IMR-90 (cell line): ENCODE measurements at regions not wholly inside any gene's neighbourhood (a gene's known extent, or its start where the extent isn't known, plus 50 kb on each side); places are given as distances from the start of the nearest gene placed in this dataset.

Experiments
- ATAC-seq: fragments of 200-7000 bp; cut with Tn5 transposase; 2 replicates; pipeline ENCODE4 v1.9.1; 2020; ENCODE audit warnings: low read depth, mild to moderate bottlenecking, moderate library complexity
- BruUV-seq: library from RNA; stranded (reverse); fragments of 400-500 nt; replicated peaks from 2 replicates; lab custom pipeline; 2021; lab: Mats Ljungman, UMichigan
- CTCF ChIA-PET: fragments of 300-600 bp; formaldehyde crosslinking; extraction: SDS; loops from one replicate; lab custom pipeline; 2021; ENCODE audit warnings: antibody characterized with exemption; lab: Yijun Ruan, JAX
- POLR2A ChIA-PET: fragments of 300-600 bp; sonication (Branson Sonifier 250); formaldehyde crosslinking; loops from one replicate; lab custom pipeline; 2022; ENCODE audit warnings: antibody characterized with exemption; ENCODE audit not compliant: unreplicated experiment; lab: Charles Lee
- DNase-seq: peaks from one replicate; pipeline ENCODE4 v3.0.0; 2013
- H2AFZ ChIP-seq: replicated peaks from 2 replicates; pipeline ENCODE3; 2013; ENCODE audit warnings: low read length, mild to moderate bottlenecking; ENCODE audit not compliant: poor library complexity
- H2AK5ac ChIP-seq: 2 replicates; pipeline ENCODE4 v1.6.1; 2013; ENCODE audit warnings: low read depth, low read length, inconsistent platforms
- H2AK9ac ChIP-seq: replicated peaks from 2 replicates; pipeline ENCODE3; 2013; ENCODE audit warnings: mild to moderate bottlenecking, low read depth, low read length, moderate library complexity; ENCODE audit not compliant: poor library complexity
- H2BK120ac ChIP-seq: 2 replicates; pipeline ENCODE4 v1.6.1; 2013; ENCODE audit warnings: low read depth, low read length, inconsistent platforms
- H2BK15ac ChIP-seq: 3 replicates; pipeline ENCODE4 v1.6.1; 2013; ENCODE audit warnings: low read depth, low read length, inconsistent platforms
- H2BK20ac ChIP-seq: 2 replicates; pipeline ENCODE4 v1.6.1; 2013; ENCODE audit warnings: low read depth, mild to moderate bottlenecking, inconsistent platforms, low read length, moderate library complexity
- H2BK5ac ChIP-seq: 2 replicates; pipeline ENCODE4 v1.6.1; 2013; ENCODE audit warnings: mild to moderate bottlenecking, low read depth, low read length, inconsistent platforms; ENCODE audit not compliant: poor library complexity, severe bottlenecking
- H3K14ac ChIP-seq: replicated peaks from 2 replicates; pipeline ENCODE4 v1.6.1; 2013; ENCODE audit warnings: low read depth, low read length, inconsistent platforms
- H3K18ac ChIP-seq: 2 replicates; pipeline ENCODE4 v1.6.1; 2013; ENCODE audit warnings: low read depth, low read length, control low read depth
- H3K23ac ChIP-seq: 2 replicates; pipeline ENCODE4 v1.6.1; 2013; ENCODE audit warnings: low read depth, low read length, inconsistent platforms
- H3K27ac ChIP-seq: 2 replicates; pipeline ENCODE4 v1.5.1; 2013; ENCODE audit warnings: mild to moderate bottlenecking, control low read depth, low read length; ENCODE audit not compliant: insufficient read depth
- H3K27me3 ChIP-seq: 2 replicates; pipeline ENCODE4 v1.6.1; 2013; ENCODE audit warnings: low read length; ENCODE audit not compliant: control insufficient read depth, insufficient read depth
- H3K36me3 ChIP-seq: 2 replicates; pipeline ENCODE4 v1.6.1; 2013; ENCODE audit warnings: low read length, mixed read lengths; ENCODE audit not compliant: control insufficient read depth, insufficient read depth
- H3K4ac ChIP-seq: 2 replicates; pipeline ENCODE4 v1.6.1; 2013; ENCODE audit warnings: low read depth, low read length, inconsistent platforms
- H3K4me1 ChIP-seq: 2 replicates; pipeline ENCODE4 v1.6.1; 2013; ENCODE audit warnings: low read length, mixed read lengths; ENCODE audit not compliant: control insufficient read depth, insufficient read depth
- H3K4me2 ChIP-seq: 2 replicates; pipeline ENCODE4 v1.6.1; 2013; ENCODE audit warnings: low read depth, mild to moderate bottlenecking, control low read depth, low read length, moderate library complexity
- H3K4me3 ChIP-seq: 2 replicates; pipeline ENCODE4 v1.5.1; 2013; ENCODE audit warnings: low read depth, mild to moderate bottlenecking, control low read depth, low read length, moderate library complexity; ENCODE audit not compliant: insufficient read depth
- H3K56ac ChIP-seq: 2 replicates; pipeline ENCODE4 v1.6.1; 2013; ENCODE audit warnings: low read length, inconsistent platforms; ENCODE audit not compliant: insufficient read depth; ENCODE audit errors: extremely low read depth
- H3K79me1 ChIP-seq, 2 experiments: 2 replicates each; pipeline ENCODE4 v1.6.1; 2013; ENCODE audit warnings: low read length in 2 of 2, inconsistent platforms in 1 of 2, low read depth in 1 of 2
- H3K9ac ChIP-seq: 2 replicates; pipeline ENCODE4 v1.6.1; 2013; ENCODE audit warnings: low read depth, low read length, control low read depth
- H3K9me1 ChIP-seq: 2 replicates; pipeline ENCODE4 v1.6.1; 2013; ENCODE audit warnings: low read length, inconsistent platforms; ENCODE audit not compliant: insufficient read depth
- H3K9me3 ChIP-seq: 2 replicates; pipeline ENCODE4 v1.6.1; 2013; ENCODE audit warnings: low read length; ENCODE audit not compliant: control insufficient read depth, insufficient read depth
- H4K20me1 ChIP-seq: 2 replicates; pipeline ENCODE4 v1.6.1; 2013; ENCODE audit warnings: low read length, inconsistent platforms; ENCODE audit not compliant: insufficient read depth
- H4K5ac ChIP-seq: 2 replicates; pipeline ENCODE4 v1.6.1; 2013; ENCODE audit warnings: mild to moderate bottlenecking, low read depth, low read length, control low read depth
- H4K8ac ChIP-seq, 2 experiments: 2 replicates each; pipeline ENCODE4 v1.6.1; 2013; ENCODE audit warnings: low read depth in 2 of 2, low read length in 2 of 2, control low read depth in 1 of 2, inconsistent platforms in 1 of 2
- H4K91ac ChIP-seq: 2 replicates; pipeline ENCODE4 v1.6.1; 2013; ENCODE audit warnings: low read depth, low read length, inconsistent platforms; ENCODE audit not compliant: insufficient read depth
- FOS ChIP-seq: fragments of 150-350 bp; IDR thresholded peaks from 2 replicates; pipeline ENCODE4 v1.6.1; 2016; ENCODE audit warnings: low read depth, low read length
- MAFK ChIP-seq: IDR thresholded peaks from 2 replicates; pipeline ENCODE4 v1.6.1; 2012; ENCODE audit warnings: low read depth, low read length, improper control_type of control experiment
- MAZ ChIP-seq: IDR thresholded peaks from 2 replicates; pipeline ENCODE4 v1.6.1; 2012; ENCODE audit warnings: low read depth, mild to moderate bottlenecking, low read length, improper control_type of control experiment, moderate library complexity, borderline replicate concordance
- MXI1 ChIP-seq: IDR thresholded peaks from 2 replicates; pipeline ENCODE4 v1.6.1; 2012; ENCODE audit warnings: low read depth, mild to moderate bottlenecking, low read length, moderate library complexity, borderline replicate concordance
- NFE2L2 ChIP-seq: fragments of 150-350 bp; IDR thresholded peaks from 2 replicates; pipeline ENCODE4 v1.6.1; 2016; ENCODE audit warnings: low read depth, mild to moderate bottlenecking, low read length
- RAD21 ChIP-seq: IDR thresholded peaks from 2 replicates; pipeline ENCODE4 v1.6.1; 2012; ENCODE audit warnings: low read length, improper control_type of control experiment
- SMC3 ChIP-seq: fragments of 150-350 bp; IDR thresholded peaks from 2 replicates; pipeline ENCODE4 v1.6.1; 2016; ENCODE audit warnings: low read depth, mild to moderate bottlenecking, antibody characterized with exemption, low read length, moderate library complexity
- WGBS, 2 experiments: methylation state at CpG; one replicate each; pipeline versions ENCODE4 v1.1.5 to v1.1.7; 2013; ENCODE audit warnings: missing lambda C conversion rate in 2 of 2; ENCODE audit not compliant: insufficient read length in 1 of 2; ENCODE audit errors: extremely low coverage in 2 of 2; 5-methylcytosine and 5-hydroxymethylcytosine counted together
- dilution Hi-C: fragments of 300-500 bp; cut with HindIII; formaldehyde crosslinking; loops from one replicate; pipeline ENCODE4 v1.14.3; 2018; ENCODE audit warnings: low sequenced_read_pairs; ENCODE audit not compliant: unreplicated experiment
- in situ Hi-C: fragments of 300-500 bp; cut with MboI; formaldehyde crosslinking; loops from 3 replicates; pipeline ENCODE4 v1.14.3; 2019; ENCODE audit warnings: low sequenced_read_pairs, inconsistent platforms, mixed read lengths
- intact Hi-C: fragments of 100-400 bp; cut with micrococcal nuclease; formaldehyde crosslinking; loops from 2 replicates; pipeline ENCODE4 v1.10.0; 2022
- TF ChIP-seq, protein P1 (sequence below): fragments of 150-350 bp; IDR thresholded peaks from 2 replicates; pipeline ENCODE4 v1.6.1; 2017; ENCODE audit warnings: mild to moderate bottlenecking, antibody characterized with exemption, low read length, low read depth
- TF ChIP-seq, protein P2 (sequence below): fragments of 150-350 bp; IDR thresholded peaks from 2 replicates; pipeline ENCODE4 v1.6.1; 2016; ENCODE audit warnings: low read depth, mild to moderate bottlenecking, low read length, moderate library complexity, borderline replicate concordance

DNA sequence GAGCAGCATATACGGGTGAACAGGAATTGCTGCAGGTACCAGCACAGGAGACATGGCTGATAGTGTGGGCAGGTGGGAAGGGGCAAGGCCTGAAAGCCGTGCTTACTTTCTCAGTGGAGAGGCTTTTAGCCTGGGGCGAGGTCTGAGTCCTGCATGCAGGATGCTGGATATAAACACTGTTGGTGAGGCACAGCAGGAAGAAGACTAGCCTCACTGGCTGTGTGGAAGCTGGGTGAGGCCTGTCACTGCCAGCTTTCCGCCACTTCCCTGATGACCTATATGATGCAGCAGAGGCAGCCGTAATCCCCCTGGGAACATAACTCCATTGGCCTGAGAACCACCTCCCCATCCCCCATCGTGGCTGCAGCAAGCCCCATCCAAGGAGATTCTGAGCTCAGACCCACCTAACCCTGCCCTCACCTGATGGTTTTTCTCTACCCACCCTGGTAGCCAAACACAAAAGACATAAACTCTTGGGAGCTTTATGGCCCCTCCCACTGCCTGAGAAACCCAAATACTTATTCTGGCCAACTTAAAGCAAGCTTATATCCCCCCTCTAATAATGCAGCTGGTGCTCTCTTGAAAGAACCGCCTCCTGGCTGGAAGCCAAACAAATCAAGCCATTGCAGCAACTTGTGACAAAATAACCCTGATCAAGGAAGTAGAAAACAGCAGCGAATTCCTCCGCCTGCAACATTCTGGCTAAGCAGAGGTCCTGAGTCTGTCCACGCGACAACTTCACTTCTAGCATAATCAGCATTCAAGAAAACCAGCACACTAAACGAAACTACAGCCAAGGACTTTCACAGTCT lies 54.6 kb upstream of the DSC1 start:
- in situ Hi-C loops = no loop called here
- CTCF ChIA-PET = no interaction called here

More for the DNA sequence above, 54.6 kb upstream of the DSC1 start:
- Histone ChIP-seq H3K18ac (no peak overlapping the region), H3K27me3 (no peaks in the 10 kb centered on the region), H3K36me3 (no peaks in the 10 kb centered on the region), H3K4me3 (no peak overlapping the region), H3K4ac (no peak overlapping the region), H4K5ac (no peak overlapping the region), H4K91ac (no peak overlapping the region), H3K14ac (no peak overlapping the region), H4K20me1 (no peaks in the 10 kb centered on the region), H2BK120ac (no peak overlapping the region), H3K9me1 (no peaks in the 10 kb centered on the region), H2BK15ac (no peak overlapping the region), H3K9me3 (peaks cover 2% of the 10 kb centered on the region; the same call in 1 of the 2 replicates), H3K23ac (no peak overlapping the region), H3K79me1 (no peaks in the 10 kb centered on the region), H2BK5ac (no peak overlapping the region), H3K56ac (no peak overlapping the region), H3K9ac (no peak overlapping the region), H2AK5ac (no peak overlapping the region), H4K8ac (no peak overlapping the region), H2AFZ (no peak overlapping the region), H3K27ac (no peak overlapping the region), H3K4me2 (no peak overlapping the region), H2AK9ac (no peak overlapping the region), H2BK20ac (no peak overlapping the region), H3K4me1 (no peaks in the 10 kb centered on the region)
- intact Hi-C loops = no loop called here
- no peak for DNase-seq
- TF ChIP-seq NFE2L2 (no peak), MAZ (no peak), MXI1 (no peak), RAD21 (no peak), MAFK (no peak), SMC3 (no peak), FOS (no peak)
- TF ChIP-seq, protein P1, sequence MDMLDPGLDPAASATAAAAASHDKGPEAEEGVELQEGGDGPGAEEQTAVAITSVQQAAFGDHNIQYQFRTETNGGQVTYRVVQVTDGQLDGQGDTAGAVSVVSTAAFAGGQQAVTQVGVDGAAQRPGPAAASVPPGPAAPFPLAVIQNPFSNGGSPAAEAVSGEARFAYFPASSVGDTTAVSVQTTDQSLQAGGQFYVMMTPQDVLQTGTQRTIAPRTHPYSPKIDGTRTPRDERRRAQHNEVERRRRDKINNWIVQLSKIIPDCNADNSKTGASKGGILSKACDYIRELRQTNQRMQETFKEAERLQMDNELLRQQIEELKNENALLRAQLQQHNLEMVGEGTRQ = no peak
- TF ChIP-seq, protein P2, sequence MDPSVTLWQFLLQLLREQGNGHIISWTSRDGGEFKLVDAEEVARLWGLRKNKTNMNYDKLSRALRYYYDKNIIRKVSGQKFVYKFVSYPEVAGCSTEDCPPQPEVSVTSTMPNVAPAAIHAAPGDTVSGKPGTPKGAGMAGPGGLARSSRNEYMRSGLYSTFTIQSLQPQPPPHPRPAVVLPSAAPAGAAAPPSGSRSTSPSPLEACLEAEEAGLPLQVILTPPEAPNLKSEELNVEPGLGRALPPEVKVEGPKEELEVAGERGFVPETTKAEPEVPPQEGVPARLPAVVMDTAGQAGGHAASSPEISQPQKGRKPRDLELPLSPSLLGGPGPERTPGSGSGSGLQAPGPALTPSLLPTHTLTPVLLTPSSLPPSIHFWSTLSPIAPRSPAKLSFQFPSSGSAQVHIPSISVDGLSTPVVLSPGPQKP = no peak
- no TSS peak for BruUV-seq
- POLR2A ChIA-PET = interaction anchor here (0.6 kb wide), 1 partner anchor 10 kb away, joined by 4 read pairs; no protein-coding TSS in a partner anchor
- dilution Hi-C loops = no loop called here
- WGBS, 2 experiments = 21% methylated on average over 7 of the region's 12 CpGs; no CpG with 5 or more reads in 1 of the 2 experiments
- no peak for ATAC-seq
